H1 (cell line): ENCODE measurements at regions not wholly inside any gene's neighbourhood (a gene's known extent, or its start where the extent isn't known, plus 50 kb on each side); places are given as distances from the start of the nearest gene placed in this dataset.

Experiments used
- CTCF ChIA-PET: fragments of 300-600 bp; sonication (Branson Sonifier 250); formaldehyde crosslinking; loops from one replicate; lab custom pipeline; 2021; ENCODE audit not compliant: partially characterized antibody; lab: Charles Lee
- POLR2A ChIA-PET: fragments of 300-600 bp; sonication (Branson Sonifier 250); formaldehyde crosslinking; loops from one replicate; lab custom pipeline; 2021; ENCODE audit warnings: inconsistent platforms; ENCODE audit not compliant: partially characterized antibody; lab: Charles Lee
- DNase-seq, 2 experiments: peaks; one replicate each; pipeline versions ENCODE4 v3.0.0 to v3.0.0-alpha.2; 2010 to 2022; ENCODE audit warnings: low spot score in 2 of 2, low read depth in 1 of 2, mixed read lengths in 1 of 2
- FAIRE-seq: peaks from 2 replicates; lab custom pipeline; 2011; peaks lifted over from hg19 to GRCh38; lab: Jason Lieb, UNC
- H2AFZ ChIP-seq: 2 replicates; pipeline ENCODE4 v1.8.1; 2012; ENCODE audit warnings: low read length, inconsistent platforms
- H2AK5ac ChIP-seq: 2 replicates; pipeline ENCODE4 v1.6.1; 2013; ENCODE audit warnings: low read depth, low read length
- H2BK120ac ChIP-seq: replicated peaks from 2 replicates; pipeline ENCODE3; 2013; ENCODE audit warnings: low read depth, low read length, inconsistent platforms
- H2BK12ac ChIP-seq: 2 replicates; pipeline ENCODE4 v1.6.1; 2013; ENCODE audit warnings: low read depth, low read length
- H2BK15ac ChIP-seq: 2 replicates; pipeline ENCODE4 v1.6.1; 2013; ENCODE audit warnings: low read length
- H2BK20ac ChIP-seq: 2 replicates; pipeline ENCODE4 v1.6.1; 2013; ENCODE audit warnings: low read length
- H2BK5ac ChIP-seq: 2 replicates; pipeline ENCODE4 v1.6.1; 2013; ENCODE audit warnings: low read depth, low read length
- H3K14ac ChIP-seq: 2 replicates; pipeline ENCODE4 v1.6.1; 2013; ENCODE audit warnings: inconsistent platforms; ENCODE audit not compliant: insufficient read length
- H3K18ac ChIP-seq: 2 replicates; pipeline ENCODE4 v1.6.1; 2013; ENCODE audit warnings: low read length; ENCODE audit errors: extremely low read depth
- H3K23ac ChIP-seq: 2 replicates; pipeline ENCODE4 v1.6.1; 2013; ENCODE audit warnings: inconsistent platforms; ENCODE audit not compliant: insufficient read length
- H3K23me2 ChIP-seq: 2 replicates; pipeline ENCODE4 v1.6.1; 2013; ENCODE audit warnings: low read depth, low read length
- H3K27ac ChIP-seq: 2 replicates; pipeline ENCODE4 v1.6.1; 2011; ENCODE audit warnings: low read depth, low read length, inconsistent platforms
- H3K27me3 ChIP-seq, 4 experiments: replicated peaks in 1 of 4; 1 replicate in 1 of 4; 2 replicates in 3 of 4; pipeline versions ENCODE4 v1.6.1 to v1.8.1; 2011 to 2013; ENCODE audit warnings: low read length in 3 of 4, mild to moderate bottlenecking in 3 of 4, inconsistent platforms in 2 of 4, mixed read lengths in 2 of 4, moderate library complexity in 1 of 4; ENCODE audit not compliant: control insufficient read depth in 3 of 4, insufficient read depth in 3 of 4; ENCODE audit errors: extremely low read depth in 1 of 4
- H3K36me3 ChIP-seq, 4 experiments: 2 replicates each; pipeline versions ENCODE4 v1.6.1 to v1.8.1; 2011 to 2013; ENCODE audit warnings: mild to moderate bottlenecking in 4 of 4, low read length in 3 of 4, moderate library complexity in 2 of 4, control low read depth in 1 of 4, inconsistent platforms in 1 of 4; ENCODE audit not compliant: insufficient read depth in 4 of 4, control insufficient read depth in 2 of 4
- H3K4ac ChIP-seq: replicated peaks from 2 replicates; pipeline ENCODE3; 2013; ENCODE audit warnings: low read length, low read depth, mixed read lengths, inconsistent platforms; ENCODE audit not compliant: insufficient read length
- H3K4me1 ChIP-seq, 4 experiments: replicated peaks in 1 of 4; 1 replicate in 1 of 4; 2 replicates in 3 of 4; pipeline versions ENCODE4 v1.6.1 to v1.8.1; 2011 to 2013; ENCODE audit warnings: low read length in 3 of 4, inconsistent platforms in 2 of 4, mixed read lengths in 1 of 4; ENCODE audit not compliant: insufficient read depth in 4 of 4, control insufficient read depth in 3 of 4
- H3K4me2 ChIP-seq, 2 experiments: 2 replicates each; pipeline versions ENCODE4 v1.6.1 to v1.8.1; 2011 to 2013; ENCODE audit warnings: low read depth in 2 of 2, low read length in 2 of 2, control low read depth in 1 of 2, inconsistent platforms in 1 of 2, mild to moderate bottlenecking in 1 of 2; ENCODE audit not compliant: insufficient read depth in 1 of 2
- H3K4me3 ChIP-seq, 4 experiments: fragments of 200-600, 300-600 bp in 1 of 4; sonication (generic), shearing (Covaris generic), sonication (Bioruptor Twin) in 1 of 4; 2 replicates each; pipeline versions ENCODE4 v1.5.1 to v1.8.1; 2011 to 2016; ENCODE audit warnings: low read length in 4 of 4, low read depth in 3 of 4, control low read depth in 2 of 4, inconsistent platforms in 2 of 4, mild to moderate bottlenecking in 2 of 4, mixed read lengths in 1 of 4, moderate library complexity in 1 of 4; ENCODE audit not compliant: insufficient read depth in 2 of 4; ENCODE audit errors: extremely low read depth in 1 of 4
- H3K56ac ChIP-seq: replicated peaks from 2 replicates; pipeline ENCODE3; 2013; ENCODE audit warnings: low read depth, mild to moderate bottlenecking, mixed read lengths, low read length, inconsistent platforms; ENCODE audit not compliant: insufficient read length
- H3K79me1 ChIP-seq: 2 replicates; pipeline ENCODE4 v1.6.1; 2013; ENCODE audit warnings: low read depth, low read length, control low read depth
- H3K79me2 ChIP-seq, 2 experiments: 2 replicates each; pipeline versions ENCODE4 v1.6.1 to v1.8.1; 2012 to 2013; ENCODE audit warnings: low read length in 2 of 2, mild to moderate bottlenecking in 2 of 2, inconsistent platforms in 1 of 2; ENCODE audit not compliant: insufficient read depth in 2 of 2, control insufficient read depth in 1 of 2
- H3K9ac ChIP-seq, 4 experiments: replicated peaks in 1 of 4; 1 replicate in 1 of 4; 2 replicates in 3 of 4; pipeline versions ENCODE4 v1.6.1 to v1.8.1; 2011 to 2013; ENCODE audit warnings: low read depth in 3 of 4, low read length in 3 of 4, control low read depth in 2 of 4, mild to moderate bottlenecking in 2 of 4, moderate library complexity in 2 of 4, inconsistent platforms in 1 of 4; ENCODE audit errors: extremely low read depth in 1 of 4
- H3K9me3 ChIP-seq, 2 experiments: 2 replicates each; pipeline versions ENCODE4 v1.6.1 to v1.8.1; 2012 to 2013; ENCODE audit warnings: mild to moderate bottlenecking in 2 of 2, moderate library complexity in 2 of 2, control low read depth in 1 of 2, inconsistent platforms in 1 of 2, low read depth in 1 of 2, low read length in 1 of 2, mixed read lengths in 1 of 2; ENCODE audit not compliant: insufficient read depth in 2 of 2
- H4K20me1 ChIP-seq, 2 experiments: replicated peaks in 1 of 2; 2 replicates each; pipeline versions ENCODE3 to v1.8.1; 2011 to 2013; ENCODE audit warnings: inconsistent platforms in 2 of 2, low read length in 2 of 2, mild to moderate bottlenecking in 1 of 2; ENCODE audit not compliant: insufficient read depth in 2 of 2, control insufficient read depth in 1 of 2
- H4K5ac ChIP-seq: 2 replicates; pipeline ENCODE4 v1.6.1; 2013; ENCODE audit warnings: low read length, low read depth, mixed read lengths, inconsistent platforms; ENCODE audit not compliant: insufficient read length
- H4K8ac ChIP-seq: 2 replicates; pipeline ENCODE4 v1.8.0; 2013; ENCODE audit warnings: mild to moderate bottlenecking, moderate library complexity, low read length, inconsistent platforms; ENCODE audit not compliant: insufficient read depth; ENCODE audit errors: extremely low read depth
- H4K91ac ChIP-seq: replicated peaks from 2 replicates; pipeline ENCODE3; 2013; ENCODE audit warnings: low read length, mixed read lengths, inconsistent platforms; ENCODE audit not compliant: insufficient read length
- FOSL1 ChIP-seq: IDR thresholded peaks from 2 replicates; pipeline ENCODE4 v1.6.1; 2011; ENCODE audit warnings: mild to moderate bottlenecking, low read depth, low read length, moderate library complexity; ENCODE audit not compliant: insufficient read depth
- NRF1 ChIP-seq: IDR thresholded peaks from 2 replicates; pipeline ENCODE4 v1.6.1; 2011; ENCODE audit warnings: mild to moderate bottlenecking, low read depth, low read length, improper control_type of control experiment
- SP2 ChIP-seq: IDR thresholded peaks from 2 replicates; pipeline ENCODE4 v1.6.1; 2012; ENCODE audit warnings: mild to moderate bottlenecking, low read length, inconsistent platforms
- TBP ChIP-seq: IDR thresholded peaks from 2 replicates; pipeline ENCODE4 v1.6.1; 2011; ENCODE audit warnings: low read depth, low read length, improper control_type of control experiment
- WGBS, 2 experiments: shearing (Covaris generic) in 1 of 2; methylation state at CpG; one replicate each; pipeline versions ENCODE4 v1.1.6 to v1.1.7; 2013 to 2015; ENCODE audit warnings: low lambda C conversion rate in 2 of 2, mixed read lengths in 2 of 2, inconsistent platforms in 1 of 2, low coverage in 1 of 2, missing lambda C conversion rate in 1 of 2; ENCODE audit not compliant: insufficient replicate concordance in 2 of 2, insufficient coverage in 1 of 2, insufficient read length in 1 of 2; ENCODE audit errors: extremely low coverage in 1 of 2, missing lambda C conversion rate in 1 of 2; 5-methylcytosine and 5-hydroxymethylcytosine counted together
- TF ChIP-seq, protein P1 (sequence below): IDR thresholded peaks from 2 replicates; pipeline ENCODE4 v1.6.1; 2011; ENCODE audit warnings: low read depth, mild to moderate bottlenecking, low read length; ENCODE audit not compliant: insufficient read depth

DNA sequence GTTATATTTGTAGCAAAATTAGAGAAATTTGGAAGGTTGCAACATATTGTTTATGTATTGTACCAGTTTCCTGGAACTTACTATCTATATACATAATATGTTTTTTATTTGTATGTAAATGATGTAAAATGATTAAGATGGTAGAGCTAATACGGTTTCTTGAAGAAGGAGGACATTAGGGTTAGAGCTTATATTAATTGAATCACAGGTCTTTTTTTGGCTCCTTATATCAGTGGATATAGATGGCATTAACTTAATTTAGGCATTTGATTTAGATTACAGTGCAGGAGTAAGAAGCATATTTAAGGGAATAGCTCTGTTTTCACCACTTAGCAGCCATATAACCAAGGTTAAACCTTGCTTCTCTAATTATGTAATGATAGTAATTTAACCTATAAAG is 357.7 kb downstream of the USP25 start:
- Histone ChIP-seq H3K23ac (no peak overlapping the region), H2BK120ac (no peak overlapping the region), H3K4me3 (no peak overlapping the region), H4K91ac (no peak overlapping the region), H2AFZ (no peak overlapping the region), H2AK5ac (no peak overlapping the region), H3K9me3 (no peaks in the 10 kb centered on the region), H3K9ac (no peak overlapping the region), H3K4me1 (no peaks in the 10 kb centered on the region), H2BK5ac (no peak overlapping the region), H2BK20ac (no peak overlapping the region), H3K4ac (no peak overlapping the region), H4K20me1 (no peaks in the 10 kb centered on the region), H2BK15ac (no peak overlapping the region), H3K4me2 (no peak overlapping the region), H3K79me1 (no peaks in the 10 kb centered on the region), H3K79me2 (no peaks in the 10 kb centered on the region), H3K36me3 (no peaks in the 10 kb centered on the region), H3K56ac (no peak overlapping the region), H3K27ac (no peak overlapping the region), H4K5ac (no peak overlapping the region), H2BK12ac (no peak overlapping the region), H3K23me2 (no peaks in the 10 kb centered on the region), H3K27me3 (no peaks in the 10 kb centered on the region), H3K18ac (no peak overlapping the region), H3K14ac (no peak overlapping the region), H4K8ac (no peak overlapping the region)
- WGBS, 2 experiments: 82 to 100% methylated on average over 1 of the region's 1 CpG
- CTCF ChIA-PET: interaction anchor here (0.6 to 1.2 kb wide), 3 partner anchors 9 to 274 kb away, joined by 3 to 6 read pairs (median 3); no protein-coding TSS in a partner anchor
- FAIRE-seq (no peak), DNase-seq (no peak)
- TF ChIP-seq, protein P1, sequence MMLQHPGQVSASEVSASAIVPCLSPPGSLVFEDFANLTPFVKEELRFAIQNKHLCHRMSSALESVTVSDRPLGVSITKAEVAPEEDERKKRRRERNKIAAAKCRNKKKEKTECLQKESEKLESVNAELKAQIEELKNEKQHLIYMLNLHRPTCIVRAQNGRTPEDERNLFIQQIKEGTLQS: no peak
- TF ChIP-seq SP2 (no peak), NRF1 (no peak), FOSL1 (no peak), TBP (no peak)
- POLR2A ChIA-PET: no interaction called here
